Neuron (in vitro differentiated cells): ENCODE measurements at regions not wholly inside any gene's neighbourhood (a gene's known extent, or its start where the extent isn't known, plus 50 kb on each side); places are given as distances from the start of the nearest gene placed in this dataset.

Experiments
- H2AFZ ChIP-seq: one replicate; pipeline ENCODE4 v1.6.1; 2013; ENCODE audit warnings: low read depth, mild to moderate bottlenecking, inconsistent platforms, low read length, moderate library complexity
- H3K27me3 ChIP-seq: one replicate; pipeline ENCODE4 v1.6.1; 2013; ENCODE audit warnings: low read length; ENCODE audit not compliant: insufficient read depth
- H3K36me3 ChIP-seq: one replicate; pipeline ENCODE4 v1.6.1; 2013; ENCODE audit warnings: low read length; ENCODE audit not compliant: insufficient read depth
- H3K4me1 ChIP-seq: one replicate; pipeline ENCODE4 v1.6.1; 2013; ENCODE audit warnings: low read length; ENCODE audit not compliant: insufficient read depth
- H3K4me3 ChIP-seq: 2 replicates; pipeline ENCODE4 v1.5.1; 2013; ENCODE audit warnings: mild to moderate bottlenecking, low read length, moderate library complexity
- H3K9me3 ChIP-seq: one replicate; pipeline ENCODE4 v1.6.1; 2013; ENCODE audit warnings: low read length

DNA sequence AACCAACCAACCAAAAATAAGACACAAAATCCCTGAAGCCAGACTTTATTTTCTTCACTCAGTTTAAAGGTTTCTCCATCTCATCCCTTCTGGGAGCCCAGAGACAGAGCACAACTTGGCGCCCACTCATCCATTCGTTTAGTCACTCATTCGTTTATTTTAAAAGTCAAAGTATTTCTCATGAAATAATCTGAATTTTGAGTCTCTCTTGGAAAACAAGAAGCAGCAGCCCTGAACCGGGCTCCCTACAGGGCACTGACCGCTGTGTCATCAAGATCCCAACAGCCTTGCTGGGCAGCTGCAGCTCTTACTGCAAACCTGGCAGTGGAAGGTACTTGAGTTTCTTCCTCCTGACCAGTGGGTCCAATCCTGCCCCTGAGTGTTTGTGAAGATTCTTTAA lies 171.6 kb downstream of the THBS2 start:
- H3K4me3 ChIP-seq = no peak overlapping the region
- no peaks in the 10 kb centered on the region for H3K9me3 ChIP-seq
- H2AFZ ChIP-seq = no peak overlapping the region
- no peaks in the 10 kb centered on the region for H3K27me3 ChIP-seq
- H3K4me1 ChIP-seq = peaks cover 8% of the 10 kb centered on the region
- H3K36me3 ChIP-seq = no peaks in the 10 kb centered on the region

DNA sequence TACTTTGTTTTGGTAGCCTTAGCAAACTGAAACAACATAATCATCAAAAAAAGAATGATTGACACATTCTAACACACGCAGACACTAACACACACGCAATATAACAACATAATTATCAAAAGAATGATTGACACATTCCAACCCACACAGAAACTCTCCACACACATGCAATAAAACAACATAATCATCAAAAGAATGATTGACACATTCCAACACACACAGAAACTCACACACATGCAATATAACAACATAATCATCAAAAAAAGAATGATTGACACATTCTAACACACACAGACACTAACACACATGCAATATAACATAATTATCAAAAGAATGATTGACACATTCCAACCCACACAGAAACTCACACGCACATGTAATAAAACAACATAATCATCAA lies 172.4 kb downstream of the THBS2 start:
- H3K27me3 ChIP-seq = no peaks in the 10 kb centered on the region
- H3K9me3 ChIP-seq = no peaks in the 10 kb centered on the region
- H3K4me1 ChIP-seq = peaks cover 8% of the 10 kb centered on the region
- no peaks in the 10 kb centered on the region for H3K36me3 ChIP-seq
- H2AFZ ChIP-seq = no peak overlapping the region
- H3K4me3 ChIP-seq = no peak overlapping the region

DNA sequence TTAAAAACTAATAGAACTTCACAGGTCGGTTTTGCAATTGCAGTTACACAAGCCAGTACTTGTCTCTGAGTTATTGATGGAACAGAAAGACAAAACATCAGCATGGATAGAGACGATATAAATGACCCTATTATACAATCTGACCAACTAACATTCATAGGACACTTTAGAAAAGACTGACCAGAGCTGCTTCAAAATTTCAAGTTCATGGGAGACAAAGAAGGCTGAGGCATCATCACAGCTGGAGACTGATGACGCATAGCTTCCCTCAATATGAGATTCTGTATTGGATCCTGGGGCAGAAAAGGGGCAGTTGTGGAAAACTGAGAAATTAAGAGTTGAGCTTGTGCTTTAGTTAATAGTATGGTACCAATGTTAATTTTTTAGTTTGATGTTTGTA lies 174.0 kb downstream of the THBS2 start:
- H3K4me3 ChIP-seq = no peak overlapping the region
- no peak overlapping the region for H2AFZ ChIP-seq
- H3K9me3 ChIP-seq = no peaks in the 10 kb centered on the region
- no peaks in the 10 kb centered on the region for H3K36me3 ChIP-seq
- H3K4me1 ChIP-seq = peaks cover 8% of the 10 kb centered on the region
- H3K27me3 ChIP-seq = no peaks in the 10 kb centered on the region

DNA sequence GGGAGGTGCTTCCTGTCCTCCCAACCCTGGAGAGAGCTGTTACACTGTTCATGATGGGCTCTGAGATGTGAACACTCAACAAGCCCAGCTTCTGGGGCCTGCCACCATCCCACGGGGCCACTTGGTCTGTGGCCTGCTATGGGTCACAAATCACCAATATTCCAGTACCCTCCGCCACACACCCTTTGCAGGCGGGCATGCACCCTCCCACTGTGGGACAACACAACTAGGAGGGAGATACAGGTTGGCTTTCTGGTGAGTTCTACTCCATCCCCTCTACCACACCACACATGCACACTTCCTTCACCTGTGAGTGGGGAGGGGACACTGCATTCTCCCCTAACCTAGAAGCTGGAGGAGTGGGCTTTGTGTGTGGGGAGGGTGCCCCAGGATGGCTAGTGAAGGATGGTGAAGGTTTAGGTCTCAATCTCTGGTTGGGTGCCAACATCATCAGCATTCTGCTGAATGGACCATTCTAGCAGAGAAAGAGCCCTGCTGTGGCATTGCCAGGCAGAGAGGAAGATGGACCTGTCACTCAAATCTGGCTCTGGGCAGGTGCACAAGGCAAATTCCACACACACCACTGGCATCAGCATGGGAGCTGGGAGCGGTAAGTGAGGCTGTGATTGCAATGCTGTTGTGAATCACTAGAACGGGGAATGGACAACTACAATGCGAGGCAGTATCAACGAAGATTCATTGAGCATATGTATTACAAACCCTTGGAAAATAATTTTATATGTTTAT lies 175.1 kb downstream of the THBS2 start:
- no peak overlapping the region for H3K4me3 ChIP-seq
- peaks cover 8% of the 10 kb centered on the region for H3K4me1 ChIP-seq
- no peaks in the 10 kb centered on the region for H3K27me3 ChIP-seq
- no peaks in the 10 kb centered on the region for H3K9me3 ChIP-seq
- H3K36me3 ChIP-seq = no peaks in the 10 kb centered on the region
- no peak overlapping the region for H2AFZ ChIP-seq

DNA sequence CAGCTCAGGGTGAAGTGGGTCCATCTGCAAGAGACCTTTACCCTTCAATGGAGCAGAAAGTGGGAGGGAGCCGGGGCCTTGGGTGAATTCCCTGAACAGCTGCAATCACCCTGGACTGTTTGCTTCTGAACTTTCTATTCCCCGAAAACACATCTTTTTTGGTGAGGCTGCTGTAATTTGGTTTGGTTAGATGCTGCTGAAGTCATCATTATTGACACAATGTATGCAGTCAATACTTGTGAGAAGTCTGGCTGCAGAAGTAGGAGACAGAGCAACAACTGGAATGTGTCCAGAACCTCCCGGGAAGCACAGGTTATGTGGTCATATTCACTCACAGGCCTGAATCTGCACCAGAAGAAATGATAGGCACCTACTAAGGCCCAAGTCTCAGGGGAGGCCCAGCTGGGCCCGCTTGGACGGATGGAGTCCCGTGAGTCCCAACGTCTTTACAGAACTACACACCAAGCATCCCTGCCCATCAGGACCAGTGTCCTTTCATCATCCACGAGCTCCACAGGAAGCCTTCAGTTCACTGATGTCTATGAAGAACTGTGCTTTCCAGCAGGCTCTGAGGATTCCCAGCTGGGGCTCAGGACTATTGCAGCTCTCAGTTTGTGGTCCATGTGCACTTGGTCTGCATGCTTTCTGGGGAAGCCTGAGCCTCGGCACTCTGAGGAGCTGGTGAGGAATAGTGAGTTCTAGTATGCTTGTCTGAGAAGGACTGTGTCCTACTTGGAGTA lies 177.6 kb downstream of the THBS2 start:
- Histone ChIP-seq H3K36me3 (no peaks in the 10 kb centered on the region), H2AFZ (no peak overlapping the region), H3K4me3 (no peak overlapping the region), H3K9me3 (no peaks in the 10 kb centered on the region), H3K4me1 (peaks cover 8% of the 10 kb centered on the region), H3K27me3 (no peaks in the 10 kb centered on the region)

DNA sequence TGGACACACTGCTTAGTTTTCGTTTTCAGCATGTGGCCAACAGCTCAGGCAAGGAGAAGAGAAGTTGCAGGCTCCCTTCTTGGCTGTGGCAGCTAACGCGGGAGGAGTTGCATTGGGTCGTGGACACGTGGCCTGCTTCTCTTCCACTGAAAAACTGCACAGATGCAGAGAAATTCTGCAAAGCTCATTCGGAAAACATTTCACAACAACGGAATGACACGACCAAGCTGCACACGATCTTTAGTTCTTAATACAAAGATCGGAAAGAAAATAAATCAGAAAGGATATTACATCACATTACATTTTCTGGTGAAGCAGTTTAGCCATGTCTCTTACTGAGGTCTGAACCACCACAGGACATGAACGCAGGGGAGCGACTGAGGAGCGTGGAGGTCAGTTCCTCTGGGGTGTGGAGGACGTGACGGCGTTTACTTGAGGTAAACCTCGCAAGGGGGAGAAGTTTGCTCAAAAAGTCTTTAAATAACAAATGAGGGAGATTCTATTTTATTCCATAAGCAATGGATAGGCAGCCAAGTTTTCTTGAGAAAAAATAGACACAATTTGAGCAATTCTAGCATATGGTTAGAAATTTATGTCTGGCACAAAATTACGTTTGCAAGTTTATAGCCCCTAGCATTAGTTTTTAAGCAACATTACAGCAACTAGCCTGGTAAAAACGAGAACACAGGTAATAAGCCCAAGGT lies 178.3 kb downstream of the THBS2 start:
- Histone ChIP-seq H3K36me3 (no peaks in the 10 kb centered on the region), H3K4me3 (no peak overlapping the region), H3K9me3 (no peaks in the 10 kb centered on the region), H2AFZ (no peak overlapping the region), H3K27me3 (no peaks in the 10 kb centered on the region), H3K4me1 (peaks cover 8% of the 10 kb centered on the region)

DNA sequence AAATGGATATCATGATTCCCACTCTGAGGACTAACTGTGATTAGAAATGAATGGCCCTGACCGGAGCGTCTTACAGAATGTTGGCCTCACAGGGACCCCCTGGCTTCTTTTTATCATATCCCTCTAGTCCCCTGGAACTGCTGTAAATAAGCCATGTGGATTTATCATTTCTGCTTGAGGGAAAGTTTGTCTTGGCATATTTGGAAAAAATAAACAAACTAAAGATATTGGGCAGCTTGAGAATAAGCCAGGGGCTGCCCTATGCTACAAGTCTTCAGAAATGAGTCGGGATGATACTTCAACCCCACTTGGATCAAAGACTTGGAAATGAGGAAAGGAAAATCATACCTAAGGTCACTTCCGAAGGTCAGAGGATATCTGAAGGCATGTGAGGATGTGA lies 179.1 kb downstream of the THBS2 start:
- Histone ChIP-seq H3K9me3 (no peaks in the 10 kb centered on the region), H3K4me1 (peaks cover 4% of the 10 kb centered on the region), H3K36me3 (no peaks in the 10 kb centered on the region), H3K4me3 (no peak overlapping the region), H3K27me3 (no peaks in the 10 kb centered on the region), H2AFZ (no peak overlapping the region)

DNA sequence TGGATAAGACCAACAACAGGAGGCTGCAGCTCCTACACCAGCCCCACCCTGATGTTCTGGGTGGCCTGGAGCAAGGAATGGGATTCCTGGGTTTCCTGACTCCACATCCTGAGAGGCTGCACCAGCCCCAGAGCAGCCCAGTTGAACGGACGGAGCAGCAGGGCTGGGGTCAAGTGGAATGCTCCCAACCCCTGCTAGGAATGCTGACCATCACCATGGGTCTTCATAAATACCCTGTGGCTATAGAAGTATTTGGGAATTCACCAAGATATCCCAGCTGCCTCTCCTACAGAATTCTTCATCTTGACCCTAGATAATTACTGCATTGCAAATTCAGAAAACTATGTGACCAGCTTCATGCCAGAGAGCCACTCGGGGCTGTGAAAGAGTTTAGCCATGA lies 180.3 kb downstream of the THBS2 start:
- Histone ChIP-seq H3K4me1 (no peaks in the 10 kb centered on the region), H3K27me3 (no peaks in the 10 kb centered on the region), H3K9me3 (no peaks in the 10 kb centered on the region), H2AFZ (no peak overlapping the region), H3K36me3 (no peaks in the 10 kb centered on the region), H3K4me3 (no peak overlapping the region)

DNA sequence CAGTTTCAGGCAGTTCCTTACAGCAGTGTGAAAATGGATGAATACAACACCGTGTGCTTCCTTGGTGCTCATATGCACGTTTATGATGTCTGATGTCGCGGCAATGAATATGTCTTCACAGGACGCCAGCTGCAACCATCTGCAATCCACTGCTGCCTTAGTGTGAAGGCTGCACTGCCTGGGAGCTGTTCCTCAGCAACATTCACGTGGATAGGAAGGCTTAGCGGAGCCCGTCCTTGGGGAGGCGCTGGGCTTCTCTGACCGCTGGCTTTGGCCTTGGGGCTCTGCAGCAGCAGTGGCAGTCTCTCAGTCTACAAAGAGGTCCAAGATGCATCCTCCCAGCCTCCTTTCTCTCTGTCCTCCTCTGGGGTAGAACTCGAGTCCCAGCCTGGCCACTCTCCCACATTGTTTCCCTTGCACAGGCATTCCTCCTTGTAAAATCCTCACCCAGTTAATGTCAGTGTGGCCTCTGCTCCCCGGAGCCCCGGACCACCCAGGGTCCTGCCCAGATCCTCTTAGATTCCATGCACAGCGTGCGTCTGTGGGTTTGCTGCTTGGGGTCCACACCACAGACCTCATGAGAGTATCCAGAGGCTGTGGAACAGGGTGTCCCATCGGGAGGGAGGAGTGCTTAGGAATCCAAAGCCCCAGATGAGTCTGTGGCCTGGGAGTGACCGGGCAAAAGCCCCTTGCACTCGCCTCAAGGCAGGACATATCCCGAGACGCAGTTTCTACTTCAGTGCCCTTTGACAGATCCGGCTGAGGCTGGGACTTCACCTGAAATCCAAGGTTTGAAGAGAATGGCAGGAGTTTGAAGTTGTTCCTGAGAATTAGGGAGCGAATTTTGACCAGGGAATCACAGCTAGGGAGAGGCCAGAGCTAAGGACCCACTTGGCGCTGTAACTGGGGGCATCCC lies 181.3 kb downstream of the THBS2 start:
- no peaks in the 10 kb centered on the region for H3K4me1 ChIP-seq
- H2AFZ ChIP-seq = no peak overlapping the region
- no peaks in the 10 kb centered on the region for H3K27me3 ChIP-seq
- no peaks in the 10 kb centered on the region for H3K9me3 ChIP-seq
- no peak overlapping the region for H3K4me3 ChIP-seq
- H3K36me3 ChIP-seq = no peaks in the 10 kb centered on the region

DNA sequence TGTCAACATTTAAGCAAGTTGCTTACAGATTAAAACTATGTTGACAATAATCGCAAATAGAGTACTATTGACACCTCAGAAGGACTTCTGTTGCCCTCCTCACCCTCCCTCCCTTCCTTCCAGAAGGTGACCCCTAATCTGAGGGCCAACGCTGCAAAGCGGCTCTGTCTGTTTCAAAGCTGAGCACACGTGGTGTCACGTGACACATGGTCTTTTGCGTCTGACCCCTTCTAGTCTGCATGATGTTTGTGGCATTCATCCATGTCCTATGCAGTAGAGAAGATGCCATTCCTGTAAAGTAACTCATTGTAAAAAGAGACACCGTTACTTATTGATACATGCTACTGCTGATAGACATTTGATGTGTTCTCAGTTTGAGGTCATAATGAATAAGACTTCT lies 182.3 kb downstream of the THBS2 start:
- no peaks in the 10 kb centered on the region for H3K27me3 ChIP-seq
- H3K9me3 ChIP-seq = no peaks in the 10 kb centered on the region
- H2AFZ ChIP-seq = no peak overlapping the region
- H3K36me3 ChIP-seq = no peaks in the 10 kb centered on the region
- no peak overlapping the region for H3K4me3 ChIP-seq
- no peaks in the 10 kb centered on the region for H3K4me1 ChIP-seq

DNA sequence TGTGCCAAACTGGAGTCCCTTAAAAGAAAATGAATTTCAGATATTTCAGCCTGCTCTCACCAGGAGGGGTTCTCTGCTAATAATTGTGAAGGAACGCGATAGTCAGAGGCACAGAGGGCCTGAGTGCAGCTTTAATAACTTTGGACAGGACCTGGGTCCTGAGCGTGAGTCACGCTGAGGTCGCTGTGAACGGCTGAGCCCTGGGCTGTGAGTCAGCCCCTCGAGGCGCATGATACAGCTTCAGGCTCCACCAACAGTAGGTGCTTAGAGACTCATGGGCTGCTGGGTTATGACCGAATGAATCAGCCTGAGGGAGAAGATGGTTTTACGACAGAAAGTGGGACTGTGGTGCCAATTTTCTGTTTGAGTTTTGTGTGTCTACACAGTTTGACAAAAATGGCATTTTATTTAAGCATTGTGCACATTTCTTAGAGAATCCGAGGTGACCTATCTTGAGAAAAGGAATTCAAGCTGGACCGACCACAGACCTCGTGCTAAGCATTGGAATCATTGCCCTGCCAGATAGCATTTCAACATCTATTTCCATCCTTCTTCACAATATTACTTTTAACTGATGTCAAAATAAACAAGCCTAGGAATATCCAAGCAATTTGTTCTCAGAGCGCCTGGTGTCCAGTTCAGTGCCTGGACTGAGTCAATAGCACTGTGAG lies 183.0 kb downstream of the THBS2 start:
- H3K4me3 ChIP-seq = no peak overlapping the region
- H3K9me3 ChIP-seq = no peaks in the 10 kb centered on the region
- no peak overlapping the region for H2AFZ ChIP-seq
- no peaks in the 10 kb centered on the region for H3K4me1 ChIP-seq
- H3K36me3 ChIP-seq = no peaks in the 10 kb centered on the region
- H3K27me3 ChIP-seq = no peaks in the 10 kb centered on the region

DNA sequence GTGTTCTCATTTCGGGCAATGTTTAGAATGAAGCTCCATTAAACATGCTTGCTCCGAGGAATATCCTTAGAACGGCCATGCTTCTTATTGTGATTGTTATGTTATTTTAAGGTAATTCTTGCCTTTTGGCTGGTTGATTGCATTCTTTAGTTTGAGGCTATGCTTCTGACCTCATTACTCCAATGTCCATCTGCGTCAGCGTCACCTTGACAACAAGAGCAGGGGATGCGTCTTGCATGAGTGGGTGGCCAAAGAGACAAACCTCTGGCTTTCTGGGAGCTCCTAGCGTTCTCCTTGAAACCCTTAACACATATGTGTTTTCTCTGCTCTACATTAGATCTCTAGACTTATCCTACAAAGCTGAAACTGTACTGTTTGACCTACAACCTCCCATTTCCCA lies 184.3 kb downstream of the THBS2 start:
- H3K36me3 ChIP-seq = no peaks in the 10 kb centered on the region
- H3K4me3 ChIP-seq = no peak overlapping the region
- no peaks in the 10 kb centered on the region for H3K9me3 ChIP-seq
- no peak overlapping the region for H2AFZ ChIP-seq
- H3K27me3 ChIP-seq = no peaks in the 10 kb centered on the region
- no peaks in the 10 kb centered on the region for H3K4me1 ChIP-seq
